WTC11 (cell line): ENCODE measurements at regions not wholly inside any gene's neighbourhood (a gene's known extent, or its start where the extent isn't known, plus 50 kb on each side); places are given as distances from the start of the nearest gene placed in this dataset.
"Not testable (repeated sequence)": the region's sequence is repeated elsewhere in the genome, so short reads cannot be mapped to it uniquely, and the experiment has no call there.

ENCODE experiments used
- ATAC-seq: fragments of 200-7000 bp; cut with Tn5 transposase; 2 replicates; pipeline ENCODE4 v1.10.0; 2021; ENCODE audit warnings: mild to moderate bottlenecking, moderate library complexity
- CTCF ChIA-PET: fragments of 300-600 bp; sonication (Branson Sonifier 250); formaldehyde crosslinking; loops from one replicate; lab custom pipeline; 2021; ENCODE audit warnings: antibody characterized with exemption; lab: Charles Lee
- POLR2A ChIA-PET: fragments of 350-600 bp; sonication (Branson Sonifier 250); formaldehyde crosslinking; loops from one replicate; lab custom pipeline; 2021; ENCODE audit warnings: antibody characterized with exemption; lab: Charles Lee
- DNase-seq: peaks from one replicate; pipeline ENCODE4 v3.0.0; 2021; ENCODE audit warnings: low spot score
- H3K27ac Mint-ChIP-seq: 2 replicates; pipeline ENCODE4 v1.8.0; 2021; ENCODE audit warnings: mixed read lengths
- H3K27me3 Mint-ChIP-seq: 2 replicates; pipeline ENCODE4 v1.8.0; 2021; ENCODE audit warnings: low read depth, mild to moderate bottlenecking, moderate library complexity, mixed read lengths
- H3K36me3 Mint-ChIP-seq: 2 replicates; pipeline ENCODE4 v1.8.0; 2021; ENCODE audit warnings: mixed read lengths
- H3K4me1 Mint-ChIP-seq: 2 replicates; pipeline ENCODE4 v1.8.0; 2022; ENCODE audit warnings: mixed read lengths
- H3K4me3 Mint-ChIP-seq: 2 replicates; pipeline ENCODE4 v1.8.0; 2021; ENCODE audit warnings: mild to moderate bottlenecking, moderate library complexity, mixed read lengths
- H3K9me3 Mint-ChIP-seq: 2 replicates; pipeline ENCODE4 v1.8.0; 2021; ENCODE audit warnings: mixed read lengths
- EMX1 ChIP-seq: fragments of 250-450 bp; sonication (Bioruptor Pico); IDR thresholded peaks from 2 replicates; pipeline ENCODE4 v1.8.0; 2021; ENCODE audit warnings: mild to moderate bottlenecking
- ESRRA ChIP-seq: sonication (generic); formaldehyde crosslinking; IDR thresholded peaks from 2 replicates; pipeline ENCODE4 v1.8.1; 2022; ENCODE audit warnings: mild to moderate bottlenecking, missing genetic modification reagents, borderline replicate concordance
- GABPB1 ChIP-seq: sonication (generic); formaldehyde crosslinking; IDR thresholded peaks from 2 replicates; pipeline ENCODE4 v1.8.1; 2023; ENCODE audit warnings: mild to moderate bottlenecking, missing genetic modification reagents
- NR2C2 ChIP-seq: sonication (generic); formaldehyde crosslinking; IDR thresholded peaks from 2 replicates; pipeline ENCODE4 v1.8.0; 2022; ENCODE audit warnings: mild to moderate bottlenecking, missing genetic modification reagents
- RELA ChIP-seq: sonication (generic); formaldehyde crosslinking; IDR thresholded peaks from 2 replicates; pipeline ENCODE4 v1.8.1; 2022; ENCODE audit warnings: missing genetic modification reagents, mild to moderate bottlenecking, borderline replicate concordance
- SMAD4 ChIP-seq: sonication (generic); formaldehyde crosslinking; IDR thresholded peaks from 2 replicates; pipeline ENCODE4 v1.8.0; 2022; ENCODE audit warnings: mild to moderate bottlenecking, missing genetic modification reagents
- TEAD4 ChIP-seq: sonication (generic); formaldehyde crosslinking; IDR thresholded peaks from 2 replicates; pipeline ENCODE4 v1.8.0; 2022; ENCODE audit warnings: mild to moderate bottlenecking, missing genetic modification reagents
- TF ChIP-seq, protein P1 (sequence below): sonication (generic); formaldehyde crosslinking; IDR thresholded peaks from 2 replicates; pipeline ENCODE4 v1.8.0; 2023; ENCODE audit warnings: missing genetic modification reagents, mild to moderate bottlenecking, borderline replicate concordance
- TF ChIP-seq, protein P2 (sequence below): sonication (generic); formaldehyde crosslinking; IDR thresholded peaks from 2 replicates; pipeline ENCODE4 v1.8.0; 2022; ENCODE audit warnings: mild to moderate bottlenecking, missing genetic modification reagents
- TF ChIP-seq, protein P3 (sequence below): sonication (generic); formaldehyde crosslinking; IDR thresholded peaks from 2 replicates; pipeline ENCODE4 v1.8.1; 2023; ENCODE audit warnings: mild to moderate bottlenecking, missing genetic modification reagents, moderate library complexity
- TF ChIP-seq, protein P4 (sequence below): sonication (generic); formaldehyde crosslinking; IDR thresholded peaks from 2 replicates; pipeline ENCODE4 v1.8.1; 2023; ENCODE audit warnings: mild to moderate bottlenecking, missing genetic modification reagents
- TF ChIP-seq, protein P5 (sequence below): fragments of 250-450 bp; sonication (Bioruptor Pico); IDR thresholded peaks from 2 replicates; pipeline ENCODE4 v1.9.0; 2021; ENCODE audit warnings: mild to moderate bottlenecking, borderline replicate concordance
- TF ChIP-seq, protein P6 (sequence below): fragments of 250-450 bp; sonication (Bioruptor Pico); IDR thresholded peaks from 2 replicates; pipeline ENCODE4 v1.8.0; 2021; ENCODE audit warnings: mild to moderate bottlenecking

DNA sequence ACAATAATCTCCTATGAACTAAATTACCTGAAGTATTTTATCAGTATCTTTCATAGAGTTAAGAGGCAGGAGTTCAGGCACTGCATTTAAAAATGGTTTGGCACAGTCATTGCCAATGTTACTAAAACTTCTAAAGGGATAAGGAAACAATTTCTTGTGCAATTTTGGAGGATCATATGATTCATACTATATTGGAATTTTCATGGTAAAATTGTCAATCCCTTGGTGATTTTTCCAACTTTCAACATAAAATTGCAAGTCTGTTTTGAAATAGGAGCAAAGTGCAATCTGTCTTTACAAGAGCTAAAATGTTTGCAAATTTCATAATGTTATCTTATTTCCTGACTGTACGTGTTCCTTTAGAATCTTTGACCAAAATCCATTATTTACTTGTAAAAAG, 211.1 kb downstream of the DMRTA1 start (continued):
- TF ChIP-seq, protein P1, sequence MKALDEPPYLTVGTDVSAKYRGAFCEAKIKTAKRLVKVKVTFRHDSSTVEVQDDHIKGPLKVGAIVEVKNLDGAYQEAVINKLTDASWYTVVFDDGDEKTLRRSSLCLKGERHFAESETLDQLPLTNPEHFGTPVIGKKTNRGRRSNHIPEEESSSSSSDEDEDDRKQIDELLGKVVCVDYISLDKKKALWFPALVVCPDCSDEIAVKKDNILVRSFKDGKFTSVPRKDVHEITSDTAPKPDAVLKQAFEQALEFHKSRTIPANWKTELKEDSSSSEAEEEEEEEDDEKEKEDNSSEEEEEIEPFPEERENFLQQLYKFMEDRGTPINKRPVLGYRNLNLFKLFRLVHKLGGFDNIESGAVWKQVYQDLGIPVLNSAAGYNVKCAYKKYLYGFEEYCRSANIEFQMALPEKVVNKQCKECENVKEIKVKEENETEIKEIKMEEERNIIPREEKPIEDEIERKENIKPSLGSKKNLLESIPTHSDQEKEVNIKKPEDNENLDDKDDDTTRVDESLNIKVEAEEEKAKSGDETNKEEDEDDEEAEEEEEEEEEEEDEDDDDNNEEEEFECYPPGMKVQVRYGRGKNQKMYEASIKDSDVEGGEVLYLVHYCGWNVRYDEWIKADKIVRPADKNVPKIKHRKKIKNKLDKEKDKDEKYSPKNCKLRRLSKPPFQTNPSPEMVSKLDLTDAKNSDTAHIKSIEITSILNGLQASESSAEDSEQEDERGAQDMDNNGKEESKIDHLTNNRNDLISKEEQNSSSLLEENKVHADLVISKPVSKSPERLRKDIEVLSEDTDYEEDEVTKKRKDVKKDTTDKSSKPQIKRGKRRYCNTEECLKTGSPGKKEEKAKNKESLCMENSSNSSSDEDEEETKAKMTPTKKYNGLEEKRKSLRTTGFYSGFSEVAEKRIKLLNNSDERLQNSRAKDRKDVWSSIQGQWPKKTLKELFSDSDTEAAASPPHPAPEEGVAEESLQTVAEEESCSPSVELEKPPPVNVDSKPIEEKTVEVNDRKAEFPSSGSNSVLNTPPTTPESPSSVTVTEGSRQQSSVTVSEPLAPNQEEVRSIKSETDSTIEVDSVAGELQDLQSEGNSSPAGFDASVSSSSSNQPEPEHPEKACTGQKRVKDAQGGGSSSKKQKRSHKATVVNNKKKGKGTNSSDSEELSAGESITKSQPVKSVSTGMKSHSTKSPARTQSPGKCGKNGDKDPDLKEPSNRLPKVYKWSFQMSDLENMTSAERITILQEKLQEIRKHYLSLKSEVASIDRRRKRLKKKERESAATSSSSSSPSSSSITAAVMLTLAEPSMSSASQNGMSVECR = no peak
- TF ChIP-seq EMX1 (no peak), SMAD4 (CRISPR knock-in tag) (no peak), ESRRA (CRISPR knock-in tag) (no peak), NR2C2 (CRISPR knock-in tag) (no peak)
- TF ChIP-seq, protein P2, sequence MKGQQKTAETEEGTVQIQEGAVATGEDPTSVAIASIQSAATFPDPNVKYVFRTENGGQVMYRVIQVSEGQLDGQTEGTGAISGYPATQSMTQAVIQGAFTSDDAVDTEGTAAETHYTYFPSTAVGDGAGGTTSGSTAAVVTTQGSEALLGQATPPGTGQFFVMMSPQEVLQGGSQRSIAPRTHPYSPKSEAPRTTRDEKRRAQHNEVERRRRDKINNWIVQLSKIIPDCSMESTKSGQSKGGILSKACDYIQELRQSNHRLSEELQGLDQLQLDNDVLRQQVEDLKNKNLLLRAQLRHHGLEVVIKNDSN = no peak

DNA sequence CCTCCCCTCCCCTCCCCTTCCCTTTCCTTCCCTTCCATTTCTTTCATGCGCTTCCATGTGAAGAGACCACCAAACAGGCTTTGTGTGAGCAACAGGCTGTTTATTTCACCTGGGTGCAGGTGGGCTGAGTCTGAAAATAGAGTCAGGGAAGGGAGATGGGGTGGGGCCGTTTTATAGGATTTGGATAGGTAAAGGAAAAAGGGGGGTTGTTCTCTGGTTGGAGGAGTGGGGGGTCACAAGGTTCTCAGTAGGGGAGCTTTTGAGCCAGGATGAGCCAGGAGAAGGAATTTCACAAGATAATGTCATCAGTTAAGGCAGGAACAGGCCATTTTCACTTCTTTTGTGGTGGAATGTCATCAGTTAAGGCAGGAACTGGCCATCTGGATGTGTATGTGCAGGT, 211.9 kb downstream of the DMRTA1 start:
- ATAC-seq, H3K27me3 Mint-ChIP-seq, DNase-seq, H3K36me3 Mint-ChIP-seq, CTCF ChIA-PET, H3K27ac Mint-ChIP-seq, H3K4me3 Mint-ChIP-seq: not testable (repeated sequence)
- POLR2A ChIA-PET = interaction anchor here (0.7 kb wide), 1 partner anchor 294 kb away, joined by 5 read pairs; no protein-coding TSS in a partner anchor
- Mint-ChIP-seq H3K9me3 (peaks cover 12% of the 10 kb centered on the region), H3K4me1 (peaks cover 18% of the 10 kb centered on the region)

DNA sequence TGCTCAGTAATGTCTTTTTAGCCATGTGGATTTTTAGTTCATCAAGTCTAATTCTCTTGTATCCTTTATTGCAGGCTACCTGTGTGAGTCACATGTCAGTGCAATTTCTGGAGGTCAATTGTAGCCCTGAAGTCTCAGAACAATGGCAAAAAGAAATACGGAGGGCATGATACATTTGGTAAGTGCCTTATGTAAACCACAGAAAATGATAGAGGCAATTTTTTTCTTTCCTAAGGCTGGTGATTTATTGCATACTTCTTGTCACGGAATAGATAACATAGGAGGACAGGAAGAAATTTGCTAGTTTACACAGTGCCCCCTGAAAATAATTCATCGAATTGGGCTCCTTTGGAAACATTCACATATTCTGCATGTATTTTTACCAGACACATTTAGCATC, 235.9 kb downstream of the DMRTA1 start:
- 0 out of 2 replicates have a peak, but pooled peaks cover 3% of the 10 kb centered on the region for H3K36me3 Mint-ChIP-seq
- no peak overlapping the region for H3K4me3 Mint-ChIP-seq
- ATAC-seq = no peak
- H3K27me3 Mint-ChIP-seq = no peaks in the 10 kb centered on the region
- H3K4me1 Mint-ChIP-seq = peaks cover 20% of the 10 kb centered on the region
- TF ChIP-seq TEAD4 (CRISPR knock-in tag) = no peak
- TF ChIP-seq, all 79 proteins: peak for 0
- Mint-ChIP-seq H3K27ac (no peak overlapping the region), H3K9me3 (peaks cover 7% of the 10 kb centered on the region)
- DNase-seq = no peak
- ChIA-PET CTCF (no interaction called here), POLR2A (no interaction called here)

DNA sequence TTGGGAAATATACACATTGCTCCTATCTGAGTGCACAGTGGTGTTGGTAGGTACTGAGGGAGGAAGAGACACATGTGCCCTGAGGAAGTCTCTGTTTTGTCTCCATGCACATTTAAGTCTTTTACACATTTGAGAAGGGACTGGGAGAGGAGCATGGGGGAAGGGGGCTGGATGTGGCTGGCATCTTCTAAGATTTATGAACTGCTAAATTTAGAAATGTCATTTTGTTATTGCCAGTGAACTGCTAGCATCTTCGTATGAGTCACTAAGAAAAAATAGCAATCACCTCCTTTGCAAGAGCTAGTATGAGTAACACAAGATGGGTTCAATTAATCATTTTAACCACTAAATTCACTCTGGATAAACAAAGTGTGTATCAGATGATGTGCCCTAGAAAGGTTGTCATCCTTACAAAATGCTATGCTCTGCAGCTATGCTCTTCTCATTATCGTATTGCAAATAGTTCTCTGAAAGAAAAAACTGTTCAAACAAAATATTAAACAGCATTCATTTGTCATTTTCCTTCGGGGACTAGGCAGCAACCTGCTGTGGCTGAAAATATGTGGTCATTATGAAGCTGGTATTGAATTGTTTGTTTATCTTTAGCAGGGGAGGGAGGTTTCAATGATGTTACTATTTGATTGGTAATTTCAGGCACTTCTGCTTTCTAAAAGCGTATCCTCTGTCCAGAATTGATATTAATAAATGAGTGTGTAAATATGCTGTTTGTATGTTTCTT, 236.5 kb downstream of the DMRTA1 start:
- peaks cover 20% of the 10 kb centered on the region for H3K4me1 Mint-ChIP-seq
- 0 out of 2 replicates have a peak, but pooled peaks cover 9% of the 10 kb centered on the region for H3K36me3 Mint-ChIP-seq
- no peaks in the 10 kb centered on the region for H3K27me3 Mint-ChIP-seq
- H3K4me3 Mint-ChIP-seq = no peak overlapping the region
- TF ChIP-seq, protein P3, sequence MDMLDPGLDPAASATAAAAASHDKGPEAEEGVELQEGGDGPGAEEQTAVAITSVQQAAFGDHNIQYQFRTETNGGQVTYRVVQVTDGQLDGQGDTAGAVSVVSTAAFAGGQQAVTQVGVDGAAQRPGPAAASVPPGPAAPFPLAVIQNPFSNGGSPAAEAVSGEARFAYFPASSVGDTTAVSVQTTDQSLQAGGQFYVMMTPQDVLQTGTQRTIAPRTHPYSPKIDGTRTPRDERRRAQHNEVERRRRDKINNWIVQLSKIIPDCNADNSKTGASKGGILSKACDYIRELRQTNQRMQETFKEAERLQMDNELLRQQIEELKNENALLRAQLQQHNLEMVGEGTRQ = no peak
- no peak for TF ChIP-seq RELA (CRISPR knock-in tag)
- TF ChIP-seq, all 79 proteins: peak for 0
- H3K27ac Mint-ChIP-seq = no peak overlapping the region
- H3K9me3 Mint-ChIP-seq = peaks cover 13% of the 10 kb centered on the region
- CTCF ChIA-PET = no interaction called here
- no peak for ATAC-seq
- DNase-seq = no peak
- POLR2A ChIA-PET = no interaction called here

DNA sequence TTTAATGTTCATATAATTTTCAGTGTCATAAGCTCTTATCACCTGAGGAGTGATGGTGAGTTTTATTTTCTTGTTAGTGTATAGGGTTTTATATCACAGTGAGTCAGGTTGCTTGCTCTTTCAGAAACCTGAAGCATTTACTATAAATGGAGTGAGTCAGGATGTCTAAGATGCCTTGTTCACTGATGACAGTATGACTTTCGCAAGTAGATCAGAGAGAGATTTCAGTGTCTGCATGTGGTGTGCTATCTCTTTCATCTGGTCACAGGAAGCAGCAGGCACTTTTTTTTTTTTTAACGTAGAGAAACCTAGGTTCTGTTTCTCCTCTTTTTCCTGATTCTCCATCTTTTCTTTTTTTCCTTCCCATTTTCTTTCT, 237.1 kb downstream of the DMRTA1 start:
- CTCF ChIA-PET = no interaction called here
- no peaks in the 10 kb centered on the region for H3K27me3 Mint-ChIP-seq
- H3K9me3 Mint-ChIP-seq = peaks cover 17% of the 10 kb centered on the region
- no peak overlapping the region for H3K4me3 Mint-ChIP-seq
- peaks cover 20% of the 10 kb centered on the region for H3K4me1 Mint-ChIP-seq
- ATAC-seq (no peak), DNase-seq (no peak)
- H3K27ac Mint-ChIP-seq = no peak overlapping the region
- H3K36me3 Mint-ChIP-seq = 0 out of 2 replicates have a peak, but pooled peaks cover 9% of the 10 kb centered on the region
- POLR2A ChIA-PET = no interaction called here
- TF ChIP-seq, protein P4, sequence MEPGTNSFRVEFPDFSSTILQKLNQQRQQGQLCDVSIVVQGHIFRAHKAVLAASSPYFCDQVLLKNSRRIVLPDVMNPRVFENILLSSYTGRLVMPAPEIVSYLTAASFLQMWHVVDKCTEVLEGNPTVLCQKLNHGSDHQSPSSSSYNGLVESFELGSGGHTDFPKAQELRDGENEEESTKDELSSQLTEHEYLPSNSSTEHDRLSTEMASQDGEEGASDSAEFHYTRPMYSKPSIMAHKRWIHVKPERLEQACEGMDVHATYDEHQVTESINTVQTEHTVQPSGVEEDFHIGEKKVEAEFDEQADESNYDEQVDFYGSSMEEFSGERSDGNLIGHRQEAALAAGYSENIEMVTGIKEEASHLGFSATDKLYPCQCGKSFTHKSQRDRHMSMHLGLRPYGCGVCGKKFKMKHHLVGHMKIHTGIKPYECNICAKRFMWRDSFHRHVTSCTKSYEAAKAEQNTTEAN (CRISPR knock-in tag) = no peak
- TF ChIP-seq EMX1 (no peak), GABPB1 (CRISPR knock-in tag) (no peak)
- TF ChIP-seq, protein P5, sequence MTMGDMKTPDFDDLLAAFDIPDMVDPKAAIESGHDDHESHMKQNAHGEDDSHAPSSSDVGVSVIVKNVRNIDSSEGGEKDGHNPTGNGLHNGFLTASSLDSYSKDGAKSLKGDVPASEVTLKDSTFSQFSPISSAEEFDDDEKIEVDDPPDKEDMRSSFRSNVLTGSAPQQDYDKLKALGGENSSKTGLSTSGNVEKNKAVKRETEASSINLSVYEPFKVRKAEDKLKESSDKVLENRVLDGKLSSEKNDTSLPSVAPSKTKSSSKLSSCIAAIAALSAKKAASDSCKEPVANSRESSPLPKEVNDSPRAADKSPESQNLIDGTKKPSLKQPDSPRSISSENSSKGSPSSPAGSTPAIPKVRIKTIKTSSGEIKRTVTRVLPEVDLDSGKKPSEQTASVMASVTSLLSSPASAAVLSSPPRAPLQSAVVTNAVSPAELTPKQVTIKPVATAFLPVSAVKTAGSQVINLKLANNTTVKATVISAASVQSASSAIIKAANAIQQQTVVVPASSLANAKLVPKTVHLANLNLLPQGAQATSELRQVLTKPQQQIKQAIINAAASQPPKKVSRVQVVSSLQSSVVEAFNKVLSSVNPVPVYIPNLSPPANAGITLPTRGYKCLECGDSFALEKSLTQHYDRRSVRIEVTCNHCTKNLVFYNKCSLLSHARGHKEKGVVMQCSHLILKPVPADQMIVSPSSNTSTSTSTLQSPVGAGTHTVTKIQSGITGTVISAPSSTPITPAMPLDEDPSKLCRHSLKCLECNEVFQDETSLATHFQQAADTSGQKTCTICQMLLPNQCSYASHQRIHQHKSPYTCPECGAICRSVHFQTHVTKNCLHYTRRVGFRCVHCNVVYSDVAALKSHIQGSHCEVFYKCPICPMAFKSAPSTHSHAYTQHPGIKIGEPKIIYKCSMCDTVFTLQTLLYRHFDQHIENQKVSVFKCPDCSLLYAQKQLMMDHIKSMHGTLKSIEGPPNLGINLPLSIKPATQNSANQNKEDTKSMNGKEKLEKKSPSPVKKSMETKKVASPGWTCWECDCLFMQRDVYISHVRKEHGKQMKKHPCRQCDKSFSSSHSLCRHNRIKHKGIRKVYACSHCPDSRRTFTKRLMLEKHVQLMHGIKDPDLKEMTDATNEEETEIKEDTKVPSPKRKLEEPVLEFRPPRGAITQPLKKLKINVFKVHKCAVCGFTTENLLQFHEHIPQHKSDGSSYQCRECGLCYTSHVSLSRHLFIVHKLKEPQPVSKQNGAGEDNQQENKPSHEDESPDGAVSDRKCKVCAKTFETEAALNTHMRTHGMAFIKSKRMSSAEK = no peak
- TF ChIP-seq, protein P6, sequence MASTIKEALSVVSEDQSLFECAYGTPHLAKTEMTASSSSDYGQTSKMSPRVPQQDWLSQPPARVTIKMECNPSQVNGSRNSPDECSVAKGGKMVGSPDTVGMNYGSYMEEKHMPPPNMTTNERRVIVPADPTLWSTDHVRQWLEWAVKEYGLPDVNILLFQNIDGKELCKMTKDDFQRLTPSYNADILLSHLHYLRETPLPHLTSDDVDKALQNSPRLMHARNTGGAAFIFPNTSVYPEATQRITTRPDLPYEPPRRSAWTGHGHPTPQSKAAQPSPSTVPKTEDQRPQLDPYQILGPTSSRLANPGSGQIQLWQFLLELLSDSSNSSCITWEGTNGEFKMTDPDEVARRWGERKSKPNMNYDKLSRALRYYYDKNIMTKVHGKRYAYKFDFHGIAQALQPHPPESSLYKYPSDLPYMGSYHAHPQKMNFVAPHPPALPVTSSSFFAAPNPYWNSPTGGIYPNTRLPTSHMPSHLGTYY (CRISPR knock-in tag) = no peak
